GM12878 (cell line): ENCODE measurements at regions not wholly inside any gene's neighbourhood (a gene's known extent, or its start where the extent isn't known, plus 50 kb on each side); places are given as distances from the start of the nearest gene placed in this dataset.

Experiments
- ATAC-seq: fragments of 200-7000 bp; cut with Tn5 transposase; 3 replicates; pipeline ENCODE4 v1.9.1; 2020; ENCODE audit warnings: mild to moderate bottlenecking, moderate library complexity
- BruUV-seq: library from RNA; stranded (reverse); fragments of 400-500 nt; replicated peaks from 2 replicates; lab custom pipeline; 2021; lab: Mats Ljungman, UMichigan
- CTCF ChIA-PET: fragments of 300-600 bp; sonication (Branson Sonifier 250); formaldehyde crosslinking; extraction: SDS; loops from one replicate; lab custom pipeline; 2021; ENCODE audit warnings: inconsistent platforms; lab: Yijun Ruan, JAX
- POLR2A ChIA-PET: fragments of 350-600 bp; formaldehyde crosslinking; extraction: SDS; loops from one replicate; lab custom pipeline; 2021; ENCODE audit warnings: inconsistent platforms; lab: Charles Lee
- RAD21 ChIA-PET: fragments of 300-600 bp; sonication (Branson Sonifier 250); formaldehyde crosslinking; loops from one replicate; lab custom pipeline; 2023; ENCODE audit warnings: antibody characterized with exemption; ENCODE audit not compliant: unreplicated experiment; lab: Charles Lee
- SMC1A ChIA-PET: fragments of 300-600 bp; sonication (Branson Sonifier 250); formaldehyde crosslinking; loops from one replicate; lab custom pipeline; 2023; ENCODE audit not compliant: unreplicated experiment, uncharacterized antibody; lab: Charles Lee
- DNase-seq: peaks from one replicate; pipeline ENCODE4 v3.0.0-alpha.2; 2011; ENCODE audit warnings: low read depth, low spot score
- FAIRE-seq: peaks from 3 replicates; lab custom pipeline; 2011; peaks lifted over from hg19 to GRCh38; lab: Jason Lieb, UNC
- H2AFZ ChIP-seq: 2 replicates; pipeline ENCODE4 v1.6.0; 2011; ENCODE audit warnings: low read depth, low read length, control low read depth; ENCODE audit not compliant: control insufficient read depth
- H3K27ac ChIP-seq: 2 replicates; pipeline ENCODE4 v1.5.1; 2011; ENCODE audit warnings: control low read depth; ENCODE audit not compliant: control insufficient read depth, insufficient read depth
- H3K27me3 ChIP-seq, 2 experiments: replicated peaks in 1 of 2; 2 replicates each; pipeline versions ENCODE4 v1.6.0 to v1.6.1; 2011; ENCODE audit warnings: low read length in 1 of 2; ENCODE audit not compliant: control insufficient read depth in 2 of 2, insufficient read depth in 2 of 2
- H3K36me3 ChIP-seq, 2 experiments: 2 replicates each; pipeline ENCODE4 v1.5.1; 2011; ENCODE audit warnings: low read length in 1 of 2; ENCODE audit not compliant: control insufficient read depth in 2 of 2, insufficient read depth in 2 of 2
- H3K4me1 ChIP-seq: 2 replicates; pipeline ENCODE4 v1.6.1; 2011; ENCODE audit warnings: mild to moderate bottlenecking, low read length, moderate library complexity, mixed read lengths; ENCODE audit not compliant: control insufficient read depth, insufficient read depth
- H3K4me2 ChIP-seq: 2 replicates; pipeline ENCODE4 v1.6.0; 2011; ENCODE audit warnings: control low read depth; ENCODE audit not compliant: control insufficient read depth, insufficient read depth
- H3K4me3 ChIP-seq: fragments of 200-600 bp; sonication (generic); 2 replicates; pipeline ENCODE4 v1.5.1; 2016
- H3K79me2 ChIP-seq: 2 replicates; pipeline ENCODE4 v1.6.0; 2011; ENCODE audit warnings: low read length; ENCODE audit not compliant: control insufficient read depth, insufficient read depth
- H3K9ac ChIP-seq: 2 replicates; pipeline ENCODE4 v1.8.0; 2011; ENCODE audit warnings: low read length, control low read depth, mixed read lengths; ENCODE audit not compliant: control insufficient read depth, insufficient read depth
- H3K9me3 ChIP-seq: replicated peaks from 3 replicates; pipeline ENCODE4 v1.5.1; 2011; ENCODE audit warnings: mild to moderate bottlenecking, low read length; ENCODE audit not compliant: control insufficient read depth, insufficient read depth
- H4K20me1 ChIP-seq: 2 replicates; pipeline ENCODE4 v1.6.0; 2011; ENCODE audit not compliant: control insufficient read depth, insufficient read depth
- CREM ChIP-seq: IDR thresholded peaks from 2 replicates; pipeline ENCODE4 v1.6.1; 2014; ENCODE audit warnings: antibody characterized with exemption, low read depth
- EP300 ChIP-seq, 2 experiments: fragments of 150-350 bp in 1 of 2; IDR thresholded peaks; 2 replicates each; pipeline ENCODE4 v1.6.1; 2011 to 2012; ENCODE audit warnings: low read depth in 2 of 2, low read length in 2 of 2, borderline replicate concordance in 1 of 2, improper control_type of control experiment in 1 of 2, inconsistent platforms in 1 of 2; ENCODE audit not compliant: control insufficient read depth in 1 of 2
- NR2F1 ChIP-seq: fragments of 450-650 bp; conservative IDR thresholded peaks from 2 replicates; pipeline ENCODE4 v1.6.1; 2017; ENCODE audit warnings: mild to moderate bottlenecking
- POU2F2 ChIP-seq: IDR thresholded peaks from 3 replicates; pipeline ENCODE4 v1.6.1; 2011; ENCODE audit warnings: low read depth, mild to moderate bottlenecking, low read length, borderline replicate concordance
- RCOR1 ChIP-seq: conservative IDR thresholded peaks from 2 replicates; pipeline ENCODE4 v1.6.1; 2012; ENCODE audit warnings: low read depth, low read length, improper control_type of control experiment
- ZBTB40 ChIP-seq: fragments of 450-650 bp; IDR thresholded peaks from 2 replicates; pipeline ENCODE4 v1.6.1; 2016; ENCODE audit warnings: mild to moderate bottlenecking, moderate library complexity, borderline replicate concordance
- whole genome bisulfite sequencing: methylation state at CpG from one replicate; pipeline ENCODE4 v1.1.6; 2016; ENCODE audit warnings: low lambda C conversion rate; ENCODE audit not compliant: insufficient replicate concordance, insufficient coverage; ENCODE audit errors: missing lambda C conversion rate; 5-methylcytosine and 5-hydroxymethylcytosine counted together
- in situ Hi-C: fragments of 300-500 bp; cut with MboI; formaldehyde crosslinking; loops from 9 replicates; pipeline ENCODE4 v1.14.3; 2018; ENCODE audit warnings: mixed read lengths
- intact Hi-C: fragments of 100-400 bp; cut with micrococcal nuclease; formaldehyde crosslinking; loops from one replicate; pipeline ENCODE4 v1.14.2; 2022; ENCODE audit not compliant: unreplicated experiment
- TF ChIP-seq, protein P1 (sequence below): IDR thresholded peaks from 2 replicates; pipeline ENCODE4 v1.6.1; 2012; ENCODE audit warnings: low read length, inconsistent platforms

- no peak for TF ChIP-seq ZBTB40
- TF ChIP-seq RCOR1 = no peak
- TF ChIP-seq POU2F2 = no peak
- TF ChIP-seq, protein P1, sequence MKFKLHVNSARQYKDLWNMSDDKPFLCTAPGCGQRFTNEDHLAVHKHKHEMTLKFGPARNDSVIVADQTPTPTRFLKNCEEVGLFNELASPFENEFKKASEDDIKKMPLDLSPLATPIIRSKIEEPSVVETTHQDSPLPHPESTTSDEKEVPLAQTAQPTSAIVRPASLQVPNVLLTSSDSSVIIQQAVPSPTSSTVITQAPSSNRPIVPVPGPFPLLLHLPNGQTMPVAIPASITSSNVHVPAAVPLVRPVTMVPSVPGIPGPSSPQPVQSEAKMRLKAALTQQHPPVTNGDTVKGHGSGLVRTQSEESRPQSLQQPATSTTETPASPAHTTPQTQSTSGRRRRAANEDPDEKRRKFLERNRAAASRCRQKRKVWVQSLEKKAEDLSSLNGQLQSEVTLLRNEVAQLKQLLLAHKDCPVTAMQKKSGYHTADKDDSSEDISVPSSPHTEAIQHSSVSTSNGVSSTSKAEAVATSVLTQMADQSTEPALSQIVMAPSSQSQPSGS = no peak
- TF ChIP-seq, all 136 proteins: peak for 0
Measured at GRCh38 chr11:41666951-41667653, 207.7 kb upstream of the LRRC4C start (continued).

- RAD21 ChIA-PET = no interaction called here
- SMC1A ChIA-PET = no interaction called here
- CTCF ChIA-PET = no interaction called here
Measured at GRCh38 chr11:41675205-41675604, 215.8 kb upstream of the LRRC4C start.

More at GRCh38 chr11:41675205-41675604, 215.8 kb upstream of the LRRC4C start:
- no peaks in the 10 kb centered on the region for H3K4me1 ChIP-seq
- intact Hi-C loops (no loop called here), in situ Hi-C loops (no loop called here)
- H3K4me3 ChIP-seq = no peak overlapping the region
- H3K4me2 ChIP-seq = no peak overlapping the region
- no peaks in the 10 kb centered on the region for H3K36me3 ChIP-seq
- H3K79me2 ChIP-seq = no peaks in the 10 kb centered on the region
- no peak overlapping the region for H3K27ac ChIP-seq
- H3K9me3 ChIP-seq = no peaks in the 10 kb centered on the region
- no TSS peak for BruUV-seq
- no peaks in the 10 kb centered on the region for H4K20me1 ChIP-seq
- POLR2A ChIA-PET = no interaction called here
- H3K9ac ChIP-seq = no peak overlapping the region
- 50% methylated on average over 1 of the region's 1 CpG for WGBS
- FAIRE-seq = no peak
- H2AFZ ChIP-seq = no peak overlapping the region
- DNase-seq = no peak
- H3K27me3 ChIP-seq = no peaks in the 10 kb centered on the region
- TF ChIP-seq CREM (no peak), EP300 (IDR thresholded peaks at IDR 0.05; ENCODE audit: borderline replicate concordance in 1 of 2, control insufficient read depth in 1 of 2, low read depth in 2 of 2, low read length in 2 of 2) (no peak), NR2F1 (no peak)
- no peak for ATAC-seq
